ENCODE measurements at regions not wholly inside any gene's neighbourhood (a gene's known extent, or its start where the extent isn't known, plus 50 kb on each side); places are given as distances from the start of the nearest gene placed in this dataset.

DNA sequence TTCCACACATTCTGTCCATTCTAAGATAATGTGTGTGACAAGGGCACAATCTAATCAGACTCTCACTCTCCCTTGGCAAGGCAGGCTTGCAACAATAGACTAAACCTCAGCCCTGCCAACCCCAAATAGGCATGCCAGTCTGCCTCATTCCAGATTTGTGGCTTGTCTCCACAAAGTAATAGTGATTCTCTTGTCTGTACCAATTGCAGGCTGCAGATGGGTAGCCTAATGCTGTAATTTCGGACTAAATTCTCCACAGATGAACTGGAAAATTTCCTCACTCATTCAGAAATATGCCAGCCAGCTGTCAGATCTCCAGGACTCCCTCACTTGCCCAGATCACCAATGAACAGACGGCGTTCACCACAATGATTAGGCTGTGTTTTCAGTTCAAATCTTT, 413.6 kb downstream of the ELAVL2 start:
- peaks cover 1% of the 10 kb centered on the region for H3K27me3 Mint-ChIP-seq (ENCODE audit: unreplicated experiment)
- DNase-seq (ENCODE audit: low spot score) = no peak
- TF ChIP-seq, protein P1, sequence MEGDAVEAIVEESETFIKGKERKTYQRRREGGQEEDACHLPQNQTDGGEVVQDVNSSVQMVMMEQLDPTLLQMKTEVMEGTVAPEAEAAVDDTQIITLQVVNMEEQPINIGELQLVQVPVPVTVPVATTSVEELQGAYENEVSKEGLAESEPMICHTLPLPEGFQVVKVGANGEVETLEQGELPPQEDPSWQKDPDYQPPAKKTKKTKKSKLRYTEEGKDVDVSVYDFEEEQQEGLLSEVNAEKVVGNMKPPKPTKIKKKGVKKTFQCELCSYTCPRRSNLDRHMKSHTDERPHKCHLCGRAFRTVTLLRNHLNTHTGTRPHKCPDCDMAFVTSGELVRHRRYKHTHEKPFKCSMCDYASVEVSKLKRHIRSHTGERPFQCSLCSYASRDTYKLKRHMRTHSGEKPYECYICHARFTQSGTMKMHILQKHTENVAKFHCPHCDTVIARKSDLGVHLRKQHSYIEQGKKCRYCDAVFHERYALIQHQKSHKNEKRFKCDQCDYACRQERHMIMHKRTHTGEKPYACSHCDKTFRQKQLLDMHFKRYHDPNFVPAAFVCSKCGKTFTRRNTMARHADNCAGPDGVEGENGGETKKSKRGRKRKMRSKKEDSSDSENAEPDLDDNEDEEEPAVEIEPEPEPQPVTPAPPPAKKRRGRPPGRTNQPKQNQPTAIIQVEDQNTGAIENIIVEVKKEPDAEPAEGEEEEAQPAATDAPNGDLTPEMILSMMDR (IDR thresholded peaks at IDR 0.05; ENCODE audit: unreplicated experiment) = no peak
- H3K36me3 Mint-ChIP-seq (ENCODE audit: low read depth, unreplicated experiment) = no peaks in the 10 kb centered on the region
- peaks cover 12% of the 10 kb centered on the region for H3K4me1 Mint-ChIP-seq (ENCODE audit: unreplicated experiment)
- H3K9me3 Mint-ChIP-seq (ENCODE audit: unreplicated experiment) = no peaks in the 10 kb centered on the region
- no peak overlapping the region for H3K4me3 Mint-ChIP-seq (ENCODE audit: unreplicated experiment)
- no peak overlapping the region for H3K27ac Mint-ChIP-seq (ENCODE audit: unreplicated experiment)

- no peaks in the 10 kb centered on the region for H3K36me3 Mint-ChIP-seq (ENCODE audit: low read depth, unreplicated experiment)
- DNase-seq (ENCODE audit: low spot score) = no peak
- TF ChIP-seq, protein P1 (IDR thresholded peaks at IDR 0.05; ENCODE audit: unreplicated experiment) = no peak
- H3K9me3 Mint-ChIP-seq (ENCODE audit: unreplicated experiment) = no peaks in the 10 kb centered on the region
- peaks cover 1% of the 10 kb centered on the region for H3K27me3 Mint-ChIP-seq (ENCODE audit: unreplicated experiment)
- no peak overlapping the region for H3K4me3 Mint-ChIP-seq (ENCODE audit: unreplicated experiment)
- H3K27ac Mint-ChIP-seq (ENCODE audit: unreplicated experiment) = no peak overlapping the region
- H3K4me1 Mint-ChIP-seq (ENCODE audit: unreplicated experiment) = peaks cover 12% of the 10 kb centered on the region
Observed at GRCh38 chr9:23413541-23413940, 412.5 kb downstream of the ELAVL2 start.

- H3K4me1 Mint-ChIP-seq (ENCODE audit: unreplicated experiment) = no peaks in the 10 kb centered on the region
- peaks cover 2% of the 10 kb centered on the region for H3K27me3 Mint-ChIP-seq (ENCODE audit: unreplicated experiment)
Observed at GRCh38 chr9:23423999-23424398, 402.0 kb downstream of the ELAVL2 start.

GRCh38 chr9:23426144-23426543, 399.9 kb downstream of the ELAVL2 start:
- Mint-ChIP-seq H3K4me1 (ENCODE audit: unreplicated experiment) (no peaks in the 10 kb centered on the region), H3K27me3 (ENCODE audit: unreplicated experiment) (peaks cover 2% of the 10 kb centered on the region), H3K36me3 (ENCODE audit: low read depth, unreplicated experiment) (no peaks in the 10 kb centered on the region), H3K4me3 (ENCODE audit: unreplicated experiment) (no peak overlapping the region), H3K27ac (ENCODE audit: unreplicated experiment) (no peak overlapping the region), H3K9me3 (ENCODE audit: unreplicated experiment) (no peaks in the 10 kb centered on the region)
- no peak for DNase-seq (ENCODE audit: low spot score)
- TF ChIP-seq, protein P1 (IDR thresholded peaks at IDR 0.05; ENCODE audit: unreplicated experiment) = no peak

More at GRCh38 chr9:23423999-23424398, 402.0 kb downstream of the ELAVL2 start:
- Mint-ChIP-seq H3K4me3 (ENCODE audit: unreplicated experiment) (no peak overlapping the region), H3K36me3 (ENCODE audit: low read depth, unreplicated experiment) (no peaks in the 10 kb centered on the region), H3K9me3 (ENCODE audit: unreplicated experiment) (no peaks in the 10 kb centered on the region), H3K27ac (ENCODE audit: unreplicated experiment) (no peak overlapping the region)
- no peak for DNase-seq (ENCODE audit: low spot score)
- TF ChIP-seq, protein P1 (IDR thresholded peaks at IDR 0.05; ENCODE audit: unreplicated experiment) = no peak

DNA sequence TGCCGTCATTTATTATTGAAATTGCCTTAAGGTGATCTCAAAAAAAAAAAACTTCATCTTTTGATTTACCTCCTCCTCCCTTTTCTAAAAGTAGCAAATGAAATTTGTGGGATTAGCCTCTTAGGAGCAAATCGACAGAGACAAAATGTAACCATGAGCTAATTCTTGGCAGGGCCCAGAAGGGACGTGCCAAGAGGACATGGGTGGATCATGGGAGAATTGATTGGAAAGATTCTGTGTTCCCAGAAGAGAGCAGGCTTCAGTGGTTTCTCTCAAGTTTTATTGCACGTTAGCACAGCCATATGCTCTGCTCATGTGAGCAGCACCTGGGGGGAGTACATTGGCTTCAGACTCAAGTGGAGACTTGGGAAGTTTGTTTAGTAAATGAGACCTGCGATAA, 394.6 kb downstream of the ELAVL2 start:
- no peak overlapping the region for H3K27ac Mint-ChIP-seq (ENCODE audit: unreplicated experiment)
- H3K9me3 Mint-ChIP-seq (ENCODE audit: unreplicated experiment) = no peaks in the 10 kb centered on the region
- H3K4me1 Mint-ChIP-seq (ENCODE audit: unreplicated experiment) = no peaks in the 10 kb centered on the region
- DNase-seq (ENCODE audit: low spot score) = no peak
- H3K27me3 Mint-ChIP-seq (ENCODE audit: unreplicated experiment) = peaks cover 4% of the 10 kb centered on the region
- no peak overlapping the region for H3K4me3 Mint-ChIP-seq (ENCODE audit: unreplicated experiment)
- no peaks in the 10 kb centered on the region for H3K36me3 Mint-ChIP-seq (ENCODE audit: low read depth, unreplicated experiment)
- TF ChIP-seq, protein P1 (IDR thresholded peaks at IDR 0.05; ENCODE audit: unreplicated experiment) = no peak

Measured in endothelial cell (in vitro differentiated cells).